GM21526 (cell line): ENCODE measurements at regions not wholly inside any gene's neighbourhood (a gene's known extent, or its start where the extent isn't known, plus 50 kb on each side); places are given as distances from the start of the nearest gene placed in this dataset.

Experiments used
- ATAC-seq: cut with Tn5 transposase; IDR thresholded peaks from one replicate; pipeline ENCODE4 v1.9.1; 2021; ENCODE audit warnings: moderate library complexity; ENCODE audit not compliant: unreplicated experiment, low FRiP score

- no peak for ATAC-seq
Observed at GRCh38 chr6:91142154-91142553, 555.3 kb upstream of the MAP3K7 start.

DNA sequence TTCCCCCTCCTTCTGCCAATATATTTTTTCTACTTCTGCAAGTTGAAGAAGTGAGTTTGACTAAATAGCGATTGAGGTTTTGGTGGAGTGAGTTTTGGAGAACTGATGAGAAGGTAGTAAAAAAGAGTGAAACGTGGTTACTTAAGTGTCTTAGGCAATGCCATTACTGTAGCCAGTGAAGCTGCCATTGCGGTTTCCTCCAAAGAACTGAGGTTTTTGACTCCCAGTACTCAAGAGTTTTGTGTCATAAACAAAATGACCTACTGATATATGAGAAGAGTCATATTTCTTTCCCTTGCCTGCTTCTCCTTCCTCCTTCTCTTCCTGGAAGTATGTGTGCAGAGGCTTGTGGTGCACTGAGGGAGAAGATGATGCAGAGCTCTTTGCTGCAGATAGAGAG is 554.5 kb upstream of the MAP3K7 start:
- no peak for ATAC-seq

GRCh38 chr6:91140449-91140848 is 553.6 kb upstream of the MAP3K7 start:
- no peak for ATAC-seq

DNA sequence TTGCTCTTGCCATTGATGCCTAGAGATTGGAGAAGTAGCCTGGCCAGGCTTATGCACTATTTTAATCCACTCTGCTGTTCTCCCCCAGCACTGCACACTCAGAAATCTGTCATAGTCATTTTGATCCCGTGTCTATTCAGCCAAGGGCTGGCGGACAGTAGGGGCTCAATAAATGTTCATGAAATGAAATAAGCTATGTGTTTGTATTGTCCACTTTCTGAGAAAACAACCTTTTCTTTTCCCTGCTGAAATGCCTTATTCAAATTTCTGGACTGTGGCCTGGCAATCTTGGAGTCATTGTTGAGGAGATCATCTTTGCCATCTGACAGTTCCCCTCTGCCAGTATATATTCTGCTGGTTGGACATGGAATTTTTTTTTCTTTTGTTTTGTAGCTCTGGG is 550.4 kb upstream of the MAP3K7 start:
- ATAC-seq, result no peak

GRCh38 chr6:91135406-91136103 is 548.7 kb upstream of the MAP3K7 start:
- ATAC-seq, result no peak

DNA sequence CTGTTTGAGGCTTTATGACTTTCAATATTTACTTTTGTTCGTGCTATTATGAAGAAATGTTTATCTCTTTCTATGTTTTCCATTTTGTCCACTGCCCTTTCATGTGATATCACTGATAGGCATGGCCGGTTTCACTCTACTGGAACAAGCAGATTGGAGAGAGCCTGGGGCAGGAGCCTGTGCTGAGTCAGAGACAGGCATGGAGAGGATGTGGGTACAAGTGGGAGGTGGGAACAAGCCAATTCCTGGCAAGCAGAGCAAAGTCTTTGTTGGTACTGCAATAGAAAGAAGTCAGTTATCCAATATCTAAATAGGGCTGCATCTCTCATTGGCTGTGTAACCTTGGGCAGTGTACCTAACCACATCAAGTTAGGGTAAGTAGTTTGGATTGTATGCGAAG is 545.6 kb upstream of the MAP3K7 start:
- ATAC-seq, result no peak

GRCh38 chr6:91130126-91130525 is 543.3 kb upstream of the MAP3K7 start:
- no peak for ATAC-seq

DNA sequence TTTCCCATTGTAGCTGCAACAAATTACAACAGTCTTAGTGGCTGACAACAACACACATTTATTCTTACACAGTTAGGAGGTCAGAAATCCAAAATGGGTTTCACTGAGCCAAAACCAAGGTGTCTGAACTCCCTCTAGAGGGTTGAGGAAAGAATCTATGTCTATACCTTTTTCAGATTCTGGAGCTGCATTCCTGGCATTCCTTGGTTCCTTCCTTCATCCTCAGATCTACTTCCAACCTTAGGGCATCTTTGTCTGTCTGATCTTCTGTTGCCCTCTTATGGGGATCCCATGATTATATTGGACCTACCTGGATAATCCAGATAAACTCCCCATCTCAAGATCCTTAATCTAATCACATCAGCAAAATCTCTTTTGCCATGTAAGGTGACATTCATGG is 540.9 kb upstream of the MAP3K7 start:
- ATAC-seq, result no peak

DNA sequence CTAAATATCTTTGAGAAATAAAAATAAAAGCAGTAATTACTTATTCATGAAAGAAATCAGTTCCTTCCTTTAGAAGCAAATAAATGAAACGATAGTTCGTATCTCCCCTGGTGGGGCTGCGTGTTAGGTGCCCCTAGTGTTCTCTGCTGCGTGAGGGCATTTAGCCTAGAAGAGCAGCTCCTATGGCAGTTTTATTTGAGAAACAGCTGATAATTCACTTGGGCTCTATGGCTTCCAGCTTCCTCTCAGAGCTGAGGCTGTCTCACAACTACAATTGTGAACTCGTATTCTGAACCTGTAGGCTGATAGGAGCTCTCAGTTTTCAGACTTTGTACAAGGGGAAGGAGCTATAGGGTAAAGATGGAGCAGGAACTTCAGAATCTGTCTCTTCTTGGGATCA is 540.0 kb upstream of the MAP3K7 start:
- no peak for ATAC-seq

GRCh38 chr6:91117550-91117949 is 530.7 kb upstream of the MAP3K7 start:
- ATAC-seq, result no peak

DNA sequence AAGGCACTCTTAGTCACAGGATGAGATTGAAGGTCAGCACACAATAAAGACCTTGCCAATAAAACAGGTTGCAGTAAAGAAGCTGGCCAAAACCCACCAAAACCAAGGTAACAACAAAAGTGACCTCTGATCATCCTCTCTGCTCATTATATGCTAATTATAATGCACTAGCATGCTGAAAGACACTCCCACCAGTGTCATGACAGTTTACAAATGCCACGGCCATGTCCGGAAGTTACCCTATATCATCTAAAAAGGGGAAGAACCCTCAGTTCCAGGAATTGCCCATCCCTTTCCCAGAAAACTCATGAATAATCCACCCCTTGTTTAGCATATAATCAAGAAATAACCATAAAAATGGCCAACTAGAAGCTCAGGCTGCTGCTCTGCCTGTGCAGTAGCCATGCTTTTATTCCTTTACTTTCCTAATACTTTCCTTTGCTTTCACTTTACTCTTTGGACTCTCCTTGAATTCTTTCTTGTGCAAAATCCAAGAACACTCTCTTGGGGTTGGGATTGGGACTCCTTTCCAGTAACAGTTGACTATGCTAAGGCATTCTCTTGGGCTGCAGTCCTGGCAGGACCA is 527.3 kb upstream of the MAP3K7 start:
- no peak for ATAC-seq

GRCh38 chr6:91106083-91106482 is 519.2 kb upstream of the MAP3K7 start:
- no peak for ATAC-seq

GRCh38 chr6:91105532-91105931 is 518.7 kb upstream of the MAP3K7 start:
- ATAC-seq, result no peak

DNA sequence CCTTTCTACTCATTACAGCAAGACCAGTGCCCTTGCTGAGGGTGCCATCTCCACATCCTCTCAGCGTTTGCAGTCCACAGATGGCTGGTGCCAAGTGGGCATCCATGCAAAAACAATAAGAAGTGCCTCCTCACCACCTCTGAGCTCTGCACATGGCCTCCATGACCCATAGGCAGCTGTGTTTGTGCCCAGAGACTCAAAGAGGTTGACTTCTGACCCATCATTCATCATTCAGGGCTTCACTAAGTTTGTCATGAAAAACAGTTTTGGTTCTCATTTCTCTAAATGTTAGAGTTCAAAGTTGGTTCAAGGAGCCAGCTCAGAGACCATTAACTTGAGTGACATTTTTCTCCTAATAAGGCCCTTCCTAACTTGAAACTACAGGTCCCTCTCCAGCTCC is 512.6 kb upstream of the MAP3K7 start:
- no peak for ATAC-seq

- no peak for ATAC-seq
Observed at GRCh38 chr6:91098006-91098405, 511.1 kb upstream of the MAP3K7 start.

DNA sequence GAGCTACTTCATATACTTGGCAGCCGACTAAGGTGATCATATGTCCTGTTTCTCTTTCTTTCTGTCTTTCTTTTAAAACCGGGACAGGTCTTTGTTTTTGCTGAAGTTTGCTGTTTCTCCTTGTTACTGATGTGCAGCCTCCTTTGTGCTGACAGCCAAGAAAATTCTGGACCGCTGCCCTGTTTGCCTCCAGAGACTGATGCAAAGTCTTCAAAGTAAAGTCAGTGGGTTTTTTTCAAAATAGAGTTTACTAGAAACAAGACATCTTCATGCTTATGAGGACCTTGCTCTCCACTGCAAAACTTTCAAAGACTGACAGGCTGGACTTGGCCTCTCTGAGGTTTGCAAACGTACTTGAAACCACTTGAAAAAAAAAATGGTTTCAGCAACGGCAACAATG is 510.5 kb upstream of the MAP3K7 start:
- ATAC-seq, result no peak

- ATAC-seq, result no peak
Observed at GRCh38 chr6:91094806-91095475, 508.1 kb upstream of the MAP3K7 start.

- no peak for ATAC-seq
Observed at GRCh38 chr6:91094341-91094740, 507.5 kb upstream of the MAP3K7 start.

DNA sequence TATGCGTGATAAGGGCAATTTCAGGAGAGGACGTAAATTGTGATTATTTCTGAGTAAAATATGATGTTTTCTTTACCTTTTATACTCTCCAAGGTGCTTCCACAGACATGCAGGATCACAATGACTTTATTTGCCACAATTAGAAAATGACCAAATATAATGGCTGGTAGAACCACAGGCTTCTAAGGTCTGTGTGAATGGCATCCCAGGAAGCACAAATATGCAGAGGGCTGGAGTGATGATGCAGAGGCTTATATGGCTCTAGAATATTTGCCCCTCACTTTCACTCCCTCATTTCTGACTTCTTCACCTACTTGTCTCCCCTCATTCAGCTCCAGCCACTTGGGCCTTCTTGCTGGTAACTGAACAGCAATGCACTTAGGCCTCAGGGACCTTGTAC is 502.1 kb upstream of the MAP3K7 start:
- ATAC-seq, result no peak

DNA sequence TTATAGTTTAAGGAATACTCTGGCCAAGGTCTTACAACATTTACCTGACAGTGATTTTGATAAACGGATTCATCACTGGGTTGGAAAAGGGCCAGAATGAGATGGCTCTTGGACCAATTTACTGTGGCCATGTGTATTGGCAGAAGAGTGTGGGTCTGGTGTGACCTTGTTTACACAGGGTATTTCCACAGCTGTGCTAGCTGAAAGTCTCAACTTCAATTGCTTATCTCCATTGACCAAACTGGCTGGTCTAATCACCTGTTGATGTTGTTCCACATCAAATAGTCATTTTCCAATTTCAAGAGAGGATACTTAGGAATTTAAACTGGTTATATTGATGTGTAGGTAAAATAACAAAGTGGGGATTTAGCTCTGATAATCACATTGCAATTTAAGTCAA is 501.6 kb upstream of the MAP3K7 start:
- ATAC-seq, result no peak

DNA sequence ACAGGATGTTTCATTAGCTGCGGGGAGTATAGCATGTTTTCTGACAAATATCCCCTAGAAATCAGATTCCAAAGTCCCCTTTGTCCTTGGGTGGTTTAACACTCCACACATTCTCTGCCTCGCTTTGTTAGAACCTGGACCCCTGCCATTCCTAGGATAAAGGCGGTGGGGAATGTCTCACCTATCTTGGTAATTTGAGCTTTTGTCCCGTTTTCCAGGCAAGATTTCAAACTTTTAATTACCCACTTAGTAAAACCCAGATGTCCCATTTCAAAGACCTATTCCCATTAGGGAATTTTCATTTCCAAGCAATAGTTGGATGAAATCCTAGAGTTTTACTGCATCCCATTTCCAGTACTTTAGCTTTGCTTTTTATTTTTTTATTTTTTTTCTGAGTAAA is 501.0 kb upstream of the MAP3K7 start:
- ATAC-seq, result no peak

- ATAC-seq, result no peak
Observed at GRCh38 chr6:91083211-91083610, 496.3 kb upstream of the MAP3K7 start.
